Hepatocyte (in vitro differentiated cells): ENCODE measurements at regions not wholly inside any gene's neighbourhood (a gene's known extent, or its start where the extent isn't known, plus 50 kb on each side); places are given as distances from the start of the nearest gene placed in this dataset.

Experiments
- CTCF ChIP-seq: fragments of 200-600 bp; sonication (generic); IDR thresholded peaks from 2 replicates; pipeline ENCODE4 v1.5.1; 2016; ENCODE audit warnings: antibody characterized with exemption, mild to moderate bottlenecking; ENCODE audit not compliant: poor library complexity
- EZH2 ChIP-seq: fragments of 200-600 bp; sonication (generic); IDR thresholded peaks from 2 replicates; pipeline ENCODE4 v1.6.1; 2016; ENCODE audit warnings: antibody characterized with exemption, mild to moderate bottlenecking, borderline replicate concordance

- no peak for TF ChIP-seq EZH2
- no peak for TF ChIP-seq CTCF
Measured at GRCh38 chr9:118871531-118871930, 497.7 kb downstream of the BRINP1 start.
